Epithelial cell of prostate (primary cell): ENCODE measurements at regions not wholly inside any gene's neighbourhood (a gene's known extent, or its start where the extent isn't known, plus 50 kb on each side); places are given as distances from the start of the nearest gene placed in this dataset.
"Not testable (repeated sequence)": the region's sequence is repeated elsewhere in the genome, so short reads cannot be mapped to it uniquely, and the experiment has no call there.

Experiments
- DNase-seq: peaks from one replicate; pipeline ENCODE4 v3.0.0-alpha.2; 2011; ENCODE audit warnings: low read depth, low spot score
- H3K27ac ChIP-seq: fragments of 450-650 bp; 2 replicates; pipeline ENCODE4 v1.5.1; 2017; ENCODE audit warnings: mild to moderate bottlenecking

DNA sequence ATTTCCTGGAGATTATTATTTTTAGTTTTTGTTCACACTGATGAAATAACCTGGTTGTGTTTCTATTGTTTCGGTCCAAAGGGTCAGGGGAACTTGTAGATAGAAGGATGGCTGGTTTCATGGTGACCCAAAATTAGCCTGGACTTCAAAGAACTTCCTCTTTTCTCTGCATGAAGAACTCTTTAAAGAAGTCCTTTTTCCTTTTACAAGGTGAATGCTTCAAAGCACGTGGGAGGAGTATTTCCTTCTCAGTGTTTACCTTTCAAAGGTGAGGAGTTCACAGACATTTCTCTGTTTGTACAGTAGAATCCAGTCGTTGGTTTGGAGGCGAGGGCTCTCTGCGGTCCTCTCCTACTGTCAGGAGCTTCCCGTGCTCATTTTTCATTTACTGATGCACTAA lies 561.7 kb downstream of the GATA3 start:
- H3K27ac ChIP-seq: no peak overlapping the region
- DNase-seq: no peak

DNA sequence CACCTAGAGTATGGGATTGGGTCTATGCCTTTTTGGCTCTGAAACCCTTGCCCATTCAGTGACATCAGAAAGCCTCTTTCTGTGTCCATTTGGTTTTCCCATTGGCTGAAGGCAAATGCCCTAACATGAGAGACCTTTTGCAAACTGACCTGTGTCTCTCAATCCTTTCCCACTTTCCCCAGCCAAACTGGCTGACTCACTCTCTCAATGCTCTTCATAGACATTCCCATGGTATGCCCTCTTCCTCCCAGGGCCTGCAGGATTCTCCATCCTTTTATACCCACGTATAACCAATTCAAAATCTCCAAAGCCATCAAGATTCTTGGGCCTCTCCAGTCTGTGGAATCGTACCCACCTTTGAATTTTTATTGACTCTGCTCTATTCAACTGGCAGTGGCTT lies 563.3 kb downstream of the GATA3 start:
- DNase-seq: no peak

DNA sequence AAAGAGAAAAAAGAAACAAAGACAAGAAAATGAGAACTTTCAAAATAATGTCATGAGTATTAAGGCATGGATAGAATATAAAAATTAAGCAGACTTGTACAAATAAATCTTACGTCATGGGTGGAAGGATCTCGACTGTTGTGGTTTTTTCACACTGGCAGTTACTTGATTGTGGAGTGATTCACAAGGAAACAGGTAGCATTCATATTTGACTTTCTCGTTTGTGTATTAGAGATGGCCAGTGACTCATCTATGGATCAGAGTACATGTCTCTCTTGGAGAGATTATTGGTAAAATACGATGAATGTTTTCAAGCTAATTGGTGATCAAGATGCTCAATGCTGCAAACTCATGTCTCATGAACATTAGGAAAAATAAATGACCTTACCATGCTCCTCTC lies 564.3 kb downstream of the GATA3 start:
- DNase-seq: peak; percentile 97
- H3K27ac ChIP-seq: no peak overlapping the region

More for the DNA sequence above, 563.3 kb downstream of the GATA3 start:
- H3K27ac ChIP-seq: no peak overlapping the region

DNA sequence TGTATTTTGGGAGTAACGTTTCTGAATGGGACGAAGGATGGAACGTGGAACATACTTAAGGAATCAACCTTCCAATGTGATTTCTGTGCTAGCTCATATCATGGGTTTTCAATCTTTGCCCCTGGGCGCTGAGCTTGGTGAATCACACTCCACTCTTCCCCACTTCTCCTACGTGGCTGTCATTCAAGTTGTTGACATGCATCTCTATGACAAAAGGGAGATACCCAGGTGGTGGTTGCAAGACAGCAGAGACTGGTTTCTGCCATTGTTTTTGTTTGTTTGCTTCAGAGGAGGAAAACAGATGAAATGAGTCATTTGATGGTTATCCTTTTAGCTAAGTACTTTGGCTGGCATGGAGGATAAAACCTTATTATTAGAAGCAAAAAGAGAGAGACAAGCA lies 573.9 kb downstream of the GATA3 start:
- peak; percentile 87 for DNase-seq
- no peak overlapping the region for H3K27ac ChIP-seq

- H3K27ac ChIP-seq: peak overlapping the region; percentile 39
Observed at GRCh38 chr10:8633909-8634308, 579.4 kb downstream of the GATA3 start.

DNA sequence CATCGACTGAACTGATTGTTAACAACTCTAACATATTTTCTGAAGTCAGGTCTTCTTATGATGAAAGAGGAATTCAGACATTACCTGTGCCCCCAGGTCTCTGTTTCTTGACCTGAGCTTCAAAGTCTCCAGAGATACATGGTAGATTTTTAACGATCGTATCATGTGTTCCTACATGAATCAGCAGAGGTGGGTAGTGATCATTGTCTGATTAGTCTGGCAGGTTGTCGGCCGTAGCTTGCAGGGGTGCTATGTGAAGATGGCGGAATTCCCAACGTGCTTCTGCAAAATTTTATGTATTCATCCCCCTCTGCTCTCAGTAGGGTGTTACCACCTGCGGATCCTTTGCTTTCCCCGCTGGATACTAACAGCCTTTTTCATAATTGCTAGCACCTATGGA lies 581.9 kb downstream of the GATA3 start:
- DNase-seq: no peak
- H3K27ac ChIP-seq: no peak overlapping the region

More at GRCh38 chr10:8633909-8634308, 579.4 kb downstream of the GATA3 start:
- no peak for DNase-seq

DNA sequence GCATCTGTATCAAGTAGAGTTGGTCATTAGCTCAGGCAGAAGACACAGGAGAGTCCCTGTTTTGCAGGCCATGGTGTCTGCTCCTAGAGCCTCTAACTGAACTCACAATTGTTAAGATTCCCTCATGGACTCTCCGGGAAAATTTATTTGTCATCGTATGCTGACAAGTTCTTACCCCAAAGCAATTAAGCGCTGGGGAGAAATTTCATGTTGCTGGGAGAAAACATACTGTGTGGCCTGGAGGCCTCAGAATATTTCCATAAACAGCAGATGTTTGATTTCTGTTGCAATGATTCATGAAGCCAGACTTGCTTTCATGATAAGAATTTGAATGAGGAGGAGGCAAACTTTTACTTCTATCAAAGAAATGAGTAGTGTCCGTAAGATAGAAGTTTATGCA lies 583.2 kb downstream of the GATA3 start:
- H3K27ac ChIP-seq: no peak overlapping the region
- DNase-seq: no peak

GRCh38 chr10:8638088-8638672 lies 583.7 kb downstream of the GATA3 start:
- no peak overlapping the region for H3K27ac ChIP-seq
- DNase-seq: no peak

- H3K27ac ChIP-seq: no peak overlapping the region
- no peak for DNase-seq
Observed at GRCh38 chr10:8639486-8640185, 585.1 kb downstream of the GATA3 start.

GRCh38 chr10:8640301-8640700 lies 585.8 kb downstream of the GATA3 start:
- DNase-seq: no peak
- no peak overlapping the region for H3K27ac ChIP-seq

- H3K27ac ChIP-seq: no peak overlapping the region
- no peak for DNase-seq
Observed at GRCh38 chr10:8640878-8641277, 586.4 kb downstream of the GATA3 start.

DNA sequence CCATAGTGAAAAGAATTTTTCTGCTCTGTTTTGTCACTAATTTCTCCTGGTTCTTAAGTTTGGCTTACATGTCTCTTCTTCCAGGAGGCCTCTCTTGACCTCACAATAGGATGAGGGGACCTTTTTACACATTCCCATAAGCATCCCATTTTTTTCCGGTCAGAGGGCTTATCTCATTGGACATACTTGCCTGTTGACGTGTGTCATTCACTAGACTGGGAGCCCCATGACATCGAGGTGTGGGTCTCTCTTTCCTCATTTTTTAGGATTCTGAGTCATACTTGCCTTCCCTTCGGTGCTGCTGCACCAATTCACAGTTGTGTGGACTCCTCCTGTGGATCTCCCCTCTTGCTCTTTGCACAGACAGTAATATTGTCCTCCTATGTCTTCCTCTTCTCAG lies 601.8 kb downstream of the GATA3 start:
- no peak overlapping the region for H3K27ac ChIP-seq
- no peak for DNase-seq

DNA sequence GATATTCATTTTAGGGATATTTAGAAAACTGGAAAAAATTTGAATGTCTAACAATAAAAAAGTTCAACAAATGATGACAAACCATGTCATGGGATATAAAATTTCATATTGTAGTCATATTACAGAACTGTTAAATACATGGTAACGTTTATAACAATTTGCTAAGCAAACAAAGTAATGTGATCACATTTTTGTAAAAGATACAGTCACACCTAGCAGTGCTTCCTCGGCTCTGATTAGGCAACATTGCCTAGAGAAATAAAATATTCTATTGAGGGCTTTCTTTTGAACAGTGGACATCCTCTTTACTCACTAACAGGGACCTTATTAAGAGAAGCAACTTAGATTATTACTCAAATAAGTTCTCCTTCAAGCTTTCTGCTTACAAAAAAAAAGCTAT lies 605.5 kb downstream of the GATA3 start:
- no peak for DNase-seq
- no peak overlapping the region for H3K27ac ChIP-seq

DNA sequence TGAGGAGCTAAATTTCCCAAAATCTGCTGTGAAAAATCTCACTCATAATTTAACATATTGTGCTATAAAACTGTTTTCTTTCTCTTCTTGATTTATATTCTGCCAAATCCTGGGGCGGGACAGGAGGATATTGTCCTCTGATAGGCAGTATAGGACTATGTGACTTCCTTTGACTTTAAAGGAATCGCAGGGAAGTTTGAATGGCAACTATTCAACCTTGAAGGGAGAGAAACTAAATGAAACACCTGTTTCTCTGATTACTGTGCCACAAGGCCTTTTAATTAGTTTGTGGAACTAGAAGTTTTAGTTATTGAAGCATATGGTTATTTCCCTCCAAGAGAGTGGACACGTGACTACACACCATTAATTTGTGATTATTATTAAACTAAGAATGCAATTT lies 607.4 kb downstream of the GATA3 start:
- H3K27ac ChIP-seq: no peak overlapping the region
- DNase-seq: no peak

DNA sequence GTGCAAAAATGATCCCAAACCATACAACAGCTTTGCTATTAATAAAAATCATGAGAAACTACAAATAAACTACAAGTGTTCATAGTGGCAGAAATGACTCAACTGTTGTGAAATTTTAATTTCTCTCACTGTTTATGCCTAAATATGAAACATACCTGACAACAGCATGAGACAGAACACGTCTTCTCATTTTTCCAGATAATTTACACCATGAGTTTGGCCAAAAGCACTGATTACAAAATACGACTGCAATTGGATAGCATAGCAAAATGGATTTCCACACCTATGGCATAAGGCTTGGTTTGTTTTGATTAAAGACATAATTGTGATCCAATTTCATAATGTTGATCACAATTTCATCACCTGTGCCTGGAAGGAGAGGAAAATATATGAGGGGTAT lies 608.6 kb downstream of the GATA3 start:
- no peak overlapping the region for H3K27ac ChIP-seq
- no peak for DNase-seq

DNA sequence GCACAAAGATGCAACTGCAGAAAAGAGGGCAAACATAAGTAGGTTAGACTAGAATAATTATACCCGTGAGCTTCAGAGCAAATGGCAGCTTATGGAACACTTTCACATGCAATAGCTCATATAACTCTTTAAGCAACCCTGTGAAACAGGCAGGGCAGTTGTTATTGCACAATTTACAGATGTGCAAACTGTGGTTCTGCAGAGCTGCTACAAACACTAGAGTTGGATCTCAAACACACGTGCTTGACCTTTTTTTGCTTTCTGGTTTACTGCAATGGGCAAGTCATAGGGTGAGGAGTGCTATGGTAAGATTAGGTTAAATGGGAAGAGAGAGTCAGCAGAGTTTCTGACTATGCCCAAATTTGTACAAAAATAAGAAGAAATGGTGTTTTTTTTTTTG lies 610.8 kb downstream of the GATA3 start:
- no peak overlapping the region for H3K27ac ChIP-seq
- DNase-seq: no peak

DNA sequence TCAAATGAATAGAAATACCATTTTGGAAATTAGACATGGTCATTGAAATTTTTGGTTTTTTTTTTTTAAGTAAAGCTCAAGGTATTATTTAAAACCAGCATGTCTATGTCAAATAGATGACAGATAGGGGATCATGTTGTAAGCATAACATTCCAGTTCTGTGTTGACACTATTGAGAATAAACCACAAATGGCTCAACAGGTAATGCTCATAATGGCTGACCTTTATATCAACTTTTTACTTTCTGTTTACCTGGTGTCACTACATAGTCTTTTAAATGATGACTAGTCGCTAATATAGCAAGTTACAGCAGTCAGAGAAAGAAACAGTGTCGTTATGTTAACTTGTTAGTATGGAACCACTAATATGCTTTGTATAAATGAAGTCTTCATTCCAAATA lies 616.0 kb downstream of the GATA3 start:
- peak overlapping the region; percentile 1 for H3K27ac ChIP-seq
- peak; percentile 39 for DNase-seq

GRCh38 chr10:8674230-8674629 lies 619.7 kb downstream of the GATA3 start:
- no peak overlapping the region for H3K27ac ChIP-seq

GRCh38 chr10:8677642-8678041 lies 623.2 kb downstream of the GATA3 start:
- DNase-seq: no peak
- no peak overlapping the region for H3K27ac ChIP-seq

More at GRCh38 chr10:8674230-8674629, 619.7 kb downstream of the GATA3 start:
- peak; percentile 20 for DNase-seq

GRCh38 chr10:8684916-8685315 lies 630.4 kb downstream of the GATA3 start:
- not testable (repeated sequence) for DNase-seq, H3K27ac ChIP-seq

GRCh38 chr10:8688881-8689280 lies 634.4 kb downstream of the GATA3 start:
- DNase-seq: no peak
- no peak overlapping the region for H3K27ac ChIP-seq

DNA sequence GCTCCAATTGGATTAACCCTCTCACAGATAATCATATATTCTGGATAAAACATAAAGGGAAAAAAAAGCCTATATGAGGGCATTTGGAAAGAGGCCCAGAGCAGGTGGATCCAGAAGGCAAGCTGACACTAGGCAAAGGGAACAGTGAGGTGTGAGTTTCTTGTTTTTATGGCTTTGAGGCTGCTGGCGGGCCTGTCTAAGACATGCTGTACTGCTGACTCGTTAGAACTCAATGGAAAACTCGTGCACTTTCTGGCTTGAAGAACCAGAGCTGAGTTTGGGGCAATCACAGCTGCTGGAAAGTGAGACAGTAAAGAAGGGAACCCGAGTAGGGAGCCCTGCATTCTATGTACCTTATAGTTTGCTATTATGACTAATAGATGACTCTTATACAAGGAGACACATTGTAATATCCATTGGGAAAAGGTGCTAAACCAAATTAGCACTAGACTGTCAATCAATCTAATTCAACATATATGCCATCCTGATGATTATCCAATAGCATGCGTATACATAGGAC lies 637.1 kb downstream of the GATA3 start:
- no peak overlapping the region for H3K27ac ChIP-seq
- DNase-seq: no peak
